GM21528 (cell line): ENCODE measurements at regions not wholly inside any gene's neighbourhood (a gene's known extent, or its start where the extent isn't known, plus 50 kb on each side); places are given as distances from the start of the nearest gene placed in this dataset.

Source experiments
- ATAC-seq: cut with Tn5 transposase; IDR thresholded peaks from one replicate; pipeline ENCODE4 v1.9.1; 2021; ENCODE audit warnings: mild to moderate bottlenecking, moderate library complexity; ENCODE audit not compliant: unreplicated experiment, low FRiP score

DNA sequence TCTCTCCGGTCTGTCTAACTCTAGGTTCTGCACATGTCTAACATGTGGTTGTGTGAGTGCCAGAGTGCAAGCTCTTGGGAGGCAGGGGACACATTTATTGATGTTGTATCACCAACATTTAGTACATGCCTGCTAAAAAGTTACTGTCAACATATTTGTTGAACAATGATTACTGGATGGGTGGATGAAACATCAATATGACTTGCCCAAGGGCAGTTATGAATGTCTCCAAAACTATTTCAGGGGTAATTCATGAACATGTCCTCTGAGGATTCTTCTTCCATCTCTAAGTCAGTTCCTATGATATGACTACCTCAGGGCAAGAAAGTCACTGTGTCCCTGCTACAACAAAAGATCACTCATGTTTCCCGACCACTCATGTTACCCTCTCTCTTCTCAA, 91.3 kb upstream of the STEAP1B start:
- no peak for ATAC-seq

DNA sequence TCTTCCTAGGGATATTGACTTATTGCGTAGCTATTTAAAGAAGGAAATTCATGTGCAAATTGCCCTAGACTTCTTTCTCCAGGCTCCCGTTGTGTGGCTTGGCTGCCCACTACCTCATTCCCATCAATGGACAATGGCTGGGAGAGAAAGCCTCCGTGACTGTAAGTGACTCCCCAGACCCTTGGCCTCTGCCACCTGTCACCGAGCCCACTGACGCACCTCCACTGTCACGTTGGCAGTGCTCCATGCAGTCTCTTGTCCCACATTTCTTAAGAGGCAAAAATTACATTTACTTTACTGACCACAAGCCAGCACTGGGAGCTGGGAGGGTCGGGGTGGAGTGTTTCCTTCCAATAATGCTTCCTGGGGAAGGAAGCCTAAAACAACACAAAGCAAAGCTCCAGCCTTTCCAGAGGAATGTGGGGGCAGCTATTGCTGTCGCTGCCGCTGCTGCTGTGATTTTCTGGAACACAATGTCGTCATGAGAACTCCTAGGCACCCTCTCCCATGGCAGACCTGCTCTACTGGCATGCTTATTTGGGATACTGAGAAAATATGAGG, 89.7 kb upstream of the STEAP1B start:
- ATAC-seq: no peak

DNA sequence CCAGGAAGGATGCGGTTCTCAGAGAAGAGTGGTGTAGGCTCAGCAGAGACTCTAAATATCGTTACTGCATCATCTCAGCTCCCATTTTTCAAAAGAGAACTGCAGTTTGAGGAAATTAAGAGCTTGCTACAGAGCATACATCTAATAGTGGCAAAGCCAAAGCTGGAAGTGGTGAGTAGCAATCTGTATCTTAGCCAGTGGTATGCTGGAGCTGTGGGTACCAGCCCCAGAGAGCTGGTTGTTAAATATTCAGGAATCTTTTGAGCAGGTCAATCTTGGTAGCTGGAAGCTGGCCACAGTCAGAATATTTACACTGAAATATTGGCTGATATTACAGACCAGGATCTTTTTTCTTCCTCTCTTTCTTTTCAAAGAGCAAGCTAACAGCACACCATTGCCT, 88.4 kb upstream of the STEAP1B start:
- ATAC-seq: no peak

DNA sequence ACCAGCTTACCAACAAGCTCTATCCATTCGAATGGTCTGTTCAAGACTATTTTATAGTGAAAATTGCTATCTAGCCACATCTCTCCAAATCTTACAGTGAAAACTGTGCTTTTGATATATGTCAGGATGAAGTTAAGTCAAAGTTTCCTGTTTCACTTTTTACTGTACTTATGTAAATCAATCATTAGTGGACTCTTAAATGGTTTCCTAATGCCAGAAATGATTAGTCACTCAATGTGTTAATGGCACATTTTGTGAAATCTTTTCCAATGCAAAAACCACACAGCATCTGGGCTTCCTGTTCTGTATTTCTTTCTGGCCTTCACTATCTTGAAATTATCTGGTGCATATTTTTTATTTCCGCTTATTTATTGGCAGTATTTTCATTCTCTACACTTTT, 87.3 kb upstream of the STEAP1B start:
- ATAC-seq: no peak

DNA sequence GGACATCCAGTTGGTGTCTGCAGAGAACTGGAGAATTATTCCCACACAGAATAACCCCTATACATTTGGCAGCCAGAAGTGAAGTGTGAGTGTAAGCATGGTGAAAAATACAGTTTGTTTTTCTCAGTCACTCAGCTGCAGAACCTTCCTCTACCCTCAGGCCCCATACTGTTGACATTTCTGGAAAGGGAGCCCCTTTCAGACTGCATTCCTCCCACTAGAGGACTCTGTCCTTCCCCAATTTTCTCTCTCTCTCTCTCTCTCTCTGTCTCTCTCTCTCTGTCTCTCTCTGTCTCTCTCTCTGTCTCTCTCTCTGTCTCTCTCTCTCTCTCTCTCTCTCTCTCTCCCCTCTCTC, 86.8 kb upstream of the STEAP1B start:
- ATAC-seq: no peak

DNA sequence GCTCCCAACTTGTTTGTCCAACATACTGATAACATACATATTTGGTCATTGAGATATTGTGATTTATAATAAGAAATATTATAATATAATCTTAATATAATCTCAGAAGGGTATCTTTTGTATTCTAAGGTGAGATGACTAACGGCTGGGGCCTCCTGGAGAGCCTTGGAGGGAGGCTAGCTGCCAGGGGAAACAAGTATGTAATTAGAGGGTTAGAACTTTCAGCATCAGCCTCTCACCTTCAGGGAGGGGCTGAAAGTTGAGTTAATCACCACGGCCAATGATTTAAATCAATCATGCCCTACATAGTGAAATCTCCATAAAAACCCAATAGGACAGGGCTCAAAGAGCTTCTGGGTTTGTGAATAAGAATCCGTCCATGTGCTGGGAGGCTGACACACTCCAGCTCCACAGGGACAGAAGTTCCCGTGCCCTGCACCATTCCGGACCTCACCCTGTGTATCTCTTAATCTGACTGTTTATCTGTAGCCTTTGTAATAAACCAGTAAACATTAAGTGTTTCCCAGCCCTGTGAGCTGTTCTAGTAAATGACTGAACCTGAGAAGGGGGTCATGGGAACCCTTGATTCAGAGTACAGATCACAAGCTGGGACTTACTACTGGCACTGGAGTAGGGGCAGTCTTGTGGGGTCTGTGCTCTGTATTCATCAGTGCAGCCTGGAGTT, 86.3 kb upstream of the STEAP1B start:
- ATAC-seq: no peak

DNA sequence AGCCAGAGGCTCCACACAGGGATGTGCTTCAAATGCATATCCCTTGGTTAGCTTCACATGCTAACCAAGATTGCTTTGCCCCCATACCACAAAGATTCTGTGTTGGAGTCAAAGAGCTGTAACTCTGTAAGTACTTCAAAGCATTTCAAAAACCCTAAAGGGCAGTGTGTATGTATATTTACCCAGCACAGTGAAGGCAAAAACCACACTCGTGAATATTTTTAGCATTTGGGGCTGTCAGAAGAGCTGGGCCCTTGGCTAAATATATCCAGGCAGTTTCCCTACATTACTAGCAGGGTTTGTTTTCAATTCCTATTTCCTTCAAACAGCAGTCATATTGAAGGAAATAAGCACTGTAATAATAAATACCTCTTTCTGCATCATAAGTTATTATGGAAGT, 84.2 kb upstream of the STEAP1B start:
- no peak for ATAC-seq

DNA sequence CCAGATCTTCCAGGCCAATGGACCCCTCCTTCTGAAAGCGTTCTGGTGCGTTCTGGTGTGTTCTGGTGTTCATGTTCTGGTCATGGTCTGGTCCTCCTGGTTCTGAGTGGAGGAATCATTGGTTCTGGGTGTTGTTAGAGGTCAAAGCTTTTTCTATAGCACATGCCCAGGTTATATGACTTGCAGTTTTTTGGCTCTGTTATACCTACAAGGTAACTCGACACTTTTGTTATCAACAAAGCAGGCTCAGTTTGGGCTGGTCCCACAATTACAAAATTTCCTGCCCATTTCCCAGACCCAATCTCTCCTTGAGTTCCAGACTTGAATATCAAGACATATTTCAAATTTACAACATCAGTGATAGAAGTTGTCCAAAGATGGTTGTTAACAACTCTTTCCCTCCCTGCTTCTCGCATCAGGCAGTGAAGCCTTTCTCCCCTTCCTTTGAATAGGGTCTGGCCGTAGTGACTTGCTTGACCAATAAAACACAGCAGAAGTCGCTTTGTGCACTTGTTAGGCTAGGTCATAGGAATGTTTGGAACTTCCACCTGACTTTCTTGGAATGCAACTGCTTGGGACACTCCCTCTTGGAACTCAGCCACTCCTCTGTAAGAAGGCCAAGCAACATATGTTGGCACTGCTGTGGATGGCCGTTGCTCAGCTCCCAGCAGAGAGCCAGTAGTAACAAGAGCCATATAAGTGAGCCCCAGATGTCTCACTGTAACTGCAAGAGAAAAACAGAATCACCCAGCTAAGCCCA, 83.1 kb upstream of the STEAP1B start:
- ATAC-seq: no peak

DNA sequence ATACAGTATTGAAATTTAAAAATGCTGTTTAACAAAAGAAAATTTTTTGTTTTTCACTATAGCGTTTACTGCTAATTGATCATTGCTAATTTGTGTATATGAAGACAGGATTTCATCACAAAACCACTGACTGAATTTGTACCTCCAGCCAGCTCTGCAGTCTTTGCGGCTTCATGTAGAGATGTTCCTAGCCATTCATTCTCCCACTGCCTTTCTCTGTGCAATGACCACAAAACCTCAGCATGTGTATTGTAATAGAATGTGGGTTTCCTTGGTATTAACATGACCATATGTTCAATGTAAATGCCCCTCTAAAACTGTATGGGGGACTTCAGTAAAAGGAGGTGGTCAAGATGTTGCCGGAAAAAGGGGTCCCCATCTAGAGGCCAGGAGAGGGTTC, 81.1 kb upstream of the STEAP1B start:
- no peak for ATAC-seq

DNA sequence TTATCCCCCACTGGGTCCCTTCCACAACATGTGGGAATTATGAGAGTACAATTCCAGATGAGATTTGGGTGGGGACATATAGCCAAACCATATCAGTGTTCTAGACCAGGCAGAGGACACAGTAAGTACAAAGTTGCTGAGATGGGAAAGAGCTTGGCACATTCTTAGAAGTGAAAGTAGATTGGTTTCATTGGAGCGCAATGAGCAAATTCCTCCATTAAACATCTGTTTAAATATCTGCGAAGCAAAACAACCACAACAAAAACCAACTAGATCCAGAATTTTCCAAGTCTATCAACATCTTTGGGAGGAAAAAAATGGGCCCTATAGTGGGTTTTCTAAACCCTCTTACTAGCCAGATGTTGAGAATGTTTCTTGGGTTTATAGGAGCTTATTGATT, 80.0 kb upstream of the STEAP1B start:
- ATAC-seq: no peak

DNA sequence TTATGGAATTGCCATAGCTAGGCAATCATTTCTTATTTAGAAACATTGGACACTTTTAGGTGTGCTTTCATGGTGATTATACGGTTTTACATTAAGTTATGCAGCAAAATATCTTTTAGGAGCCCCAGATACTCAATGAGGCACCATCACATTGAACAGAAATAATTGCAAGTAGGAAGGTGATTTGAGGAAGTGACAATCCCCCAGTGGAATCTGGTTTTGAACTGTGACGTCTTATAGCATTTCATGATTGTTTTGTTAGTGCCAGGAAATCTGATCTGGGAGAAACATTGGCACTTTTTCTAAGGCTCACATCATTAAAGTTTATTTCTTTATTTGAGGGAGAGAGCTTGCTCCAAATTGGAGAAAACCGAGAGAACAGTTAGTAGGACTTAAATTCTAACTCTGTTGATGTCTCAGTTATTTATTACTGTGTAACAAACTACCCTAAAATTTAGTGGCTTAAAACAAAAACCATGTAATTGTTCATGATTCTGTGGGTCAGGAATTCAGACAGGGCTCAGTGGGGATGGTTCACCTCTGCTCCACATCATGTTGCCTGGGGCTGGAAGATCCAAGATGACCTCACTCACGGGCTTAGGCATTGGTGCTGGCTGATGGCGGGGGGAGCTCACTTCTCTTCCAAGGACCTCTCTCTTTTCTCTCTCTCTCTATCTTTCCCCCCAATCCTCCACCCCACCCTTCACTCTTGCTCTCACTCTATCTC, 78.2 kb upstream of the STEAP1B start:
- ATAC-seq: no peak

DNA sequence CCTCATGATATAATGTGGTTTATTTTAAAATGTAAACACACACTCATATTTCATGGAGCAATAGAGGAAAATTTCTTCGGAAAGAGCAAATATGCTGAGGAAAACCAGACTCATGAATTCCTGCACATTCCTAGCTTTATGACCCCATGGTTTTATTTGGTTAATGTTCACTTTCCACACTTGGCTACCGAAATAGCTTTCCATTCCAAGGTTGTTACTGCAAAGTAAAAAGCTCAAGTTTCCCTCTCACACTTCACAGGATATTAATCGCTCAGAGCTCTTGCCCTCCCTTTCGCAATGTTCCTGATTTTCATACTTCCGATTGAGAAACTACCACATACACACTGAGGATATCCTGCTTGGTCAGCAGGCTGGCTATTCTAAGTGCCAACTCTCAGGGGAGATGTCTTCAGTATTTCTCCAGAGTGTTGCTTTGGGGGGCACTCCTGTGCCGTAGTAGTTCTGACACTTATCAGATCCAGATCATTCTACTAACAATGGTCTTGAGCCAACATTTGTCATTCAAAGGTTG, 77.5 kb upstream of the STEAP1B start:
- ATAC-seq: no peak

DNA sequence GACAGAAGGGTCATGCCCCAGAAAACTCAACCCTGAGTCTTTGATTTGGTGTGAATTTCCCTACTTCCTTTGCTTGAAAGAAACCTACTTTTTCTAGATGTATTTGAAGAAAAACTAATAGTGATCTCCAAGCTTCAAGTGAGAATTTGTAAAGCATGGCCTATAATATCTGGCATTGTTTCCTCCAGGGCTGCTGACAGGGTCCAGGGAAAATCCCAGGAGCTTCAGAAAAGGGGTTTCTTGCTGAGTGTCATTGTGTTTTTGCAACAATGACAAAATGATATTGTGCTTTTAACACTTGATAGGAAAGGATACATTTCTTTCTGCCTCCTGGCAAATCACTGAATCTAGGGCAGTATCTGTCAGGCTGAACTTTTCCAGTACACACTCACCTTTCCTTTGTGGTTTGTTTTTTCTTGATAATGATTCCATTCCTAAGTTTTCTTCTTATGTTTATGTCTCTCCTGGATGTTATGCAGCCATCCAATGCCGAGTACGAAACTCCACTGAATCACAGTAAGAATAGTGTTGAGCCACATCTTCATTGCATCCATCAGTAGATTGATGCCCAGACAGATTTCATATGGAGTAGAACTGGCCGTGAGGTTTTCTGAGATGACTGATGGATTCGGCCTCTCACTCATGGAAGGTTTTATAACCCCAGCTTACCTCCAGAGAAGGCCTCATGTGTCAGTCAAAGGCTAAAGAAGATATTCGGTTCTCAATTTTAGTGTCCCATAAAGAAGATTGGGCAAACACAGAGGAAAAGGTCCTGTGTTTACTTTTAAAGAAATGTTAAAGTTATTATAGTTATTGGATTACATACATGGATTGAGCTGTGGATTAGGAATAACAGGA, 76.9 kb upstream of the STEAP1B start:
- ATAC-seq: no peak

DNA sequence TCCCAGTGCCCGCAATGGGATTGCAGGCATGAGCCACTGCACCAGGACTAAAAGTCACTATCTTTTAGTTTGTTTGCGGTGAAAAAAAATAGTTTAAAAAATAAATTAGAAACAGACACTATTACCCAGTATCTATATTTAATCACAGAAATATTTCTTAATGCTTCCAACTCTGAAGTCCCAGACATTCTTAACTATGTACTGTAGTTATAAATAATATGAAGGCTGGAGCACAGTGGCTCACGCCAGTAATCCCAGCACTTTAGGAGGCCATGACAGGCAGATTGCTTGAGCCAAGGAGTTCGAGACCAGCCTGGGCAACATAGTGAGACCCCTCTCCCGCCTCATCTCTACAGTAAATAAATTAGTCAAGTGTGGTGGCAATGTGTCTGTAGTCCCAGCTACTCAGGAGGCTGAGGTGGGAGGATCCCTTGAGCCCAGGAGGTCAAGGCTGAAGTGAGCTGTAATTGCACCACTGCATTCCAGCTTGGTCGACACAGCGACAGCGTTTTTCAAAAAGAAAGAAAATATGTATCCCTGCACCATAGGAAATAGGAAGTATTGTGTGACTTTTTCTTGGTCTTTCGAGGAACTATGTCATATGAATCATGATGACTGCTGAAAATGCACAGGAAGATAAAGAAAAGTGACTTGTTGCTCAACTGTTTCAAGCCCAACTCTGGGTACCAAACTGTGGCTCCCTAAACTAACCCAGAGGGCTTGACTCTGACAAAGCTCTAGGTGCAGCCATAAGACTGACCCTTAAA, 74.9 kb upstream of the STEAP1B start:
- ATAC-seq: no peak

DNA sequence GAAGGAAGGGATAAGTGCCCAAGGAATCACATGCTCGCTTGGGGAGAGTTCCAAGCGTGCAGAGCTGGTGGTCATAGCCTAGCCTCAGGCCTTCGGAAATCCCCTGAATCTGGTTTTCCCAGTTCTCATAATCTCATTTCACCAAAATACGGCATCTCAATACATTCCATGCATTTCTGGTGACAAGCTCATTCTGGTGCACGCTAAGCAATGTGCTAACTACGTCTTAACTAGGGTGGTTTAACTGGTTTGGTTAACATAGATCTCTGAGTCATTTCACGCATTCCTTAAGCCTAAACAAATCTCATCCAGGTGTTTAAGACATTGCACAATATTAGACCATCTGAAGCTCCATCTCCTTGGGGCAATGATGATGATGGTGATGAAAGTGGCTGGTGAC, 72.9 kb upstream of the STEAP1B start:
- no peak for ATAC-seq

DNA sequence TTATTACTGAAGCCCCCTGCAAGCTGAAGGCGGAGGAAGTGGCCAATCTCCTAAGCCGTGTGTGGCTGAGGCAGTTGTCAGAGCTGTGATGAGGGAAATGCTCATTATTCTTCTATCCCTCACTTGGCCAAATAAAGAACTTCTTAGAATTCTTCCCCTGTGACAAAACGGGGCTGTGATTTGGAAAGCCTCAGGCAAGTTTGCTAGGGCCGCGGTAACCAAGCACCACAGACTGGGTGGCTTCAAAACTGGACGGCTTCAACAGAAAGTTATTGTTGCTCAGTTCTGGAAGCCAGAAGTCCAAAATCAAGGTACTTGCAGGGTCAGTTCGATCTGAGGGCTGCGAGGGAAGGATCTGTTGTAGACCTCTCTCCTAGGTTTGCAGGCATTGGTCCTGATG, 72.3 kb upstream of the STEAP1B start:
- no peak for ATAC-seq

DNA sequence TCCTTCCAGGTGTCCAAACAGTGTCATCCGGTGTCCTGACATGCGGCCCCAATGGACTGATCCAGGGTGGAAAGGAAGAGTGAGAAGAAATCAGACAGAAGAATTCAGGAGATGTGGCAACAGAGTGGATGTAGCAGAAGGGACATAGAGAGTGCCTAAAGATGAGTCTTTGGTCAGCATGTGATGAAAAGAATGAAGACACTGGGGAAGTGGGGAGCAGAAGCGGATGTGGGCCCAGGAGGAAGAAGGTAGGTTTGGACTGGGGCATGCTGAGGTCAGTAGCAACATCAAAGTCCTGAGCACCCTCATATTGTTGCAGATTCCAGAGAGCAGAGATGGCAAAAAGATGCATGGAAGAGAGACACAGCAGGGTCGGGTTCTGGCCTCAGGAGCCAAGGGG, 71.8 kb upstream of the STEAP1B start:
- ATAC-seq: no peak

DNA sequence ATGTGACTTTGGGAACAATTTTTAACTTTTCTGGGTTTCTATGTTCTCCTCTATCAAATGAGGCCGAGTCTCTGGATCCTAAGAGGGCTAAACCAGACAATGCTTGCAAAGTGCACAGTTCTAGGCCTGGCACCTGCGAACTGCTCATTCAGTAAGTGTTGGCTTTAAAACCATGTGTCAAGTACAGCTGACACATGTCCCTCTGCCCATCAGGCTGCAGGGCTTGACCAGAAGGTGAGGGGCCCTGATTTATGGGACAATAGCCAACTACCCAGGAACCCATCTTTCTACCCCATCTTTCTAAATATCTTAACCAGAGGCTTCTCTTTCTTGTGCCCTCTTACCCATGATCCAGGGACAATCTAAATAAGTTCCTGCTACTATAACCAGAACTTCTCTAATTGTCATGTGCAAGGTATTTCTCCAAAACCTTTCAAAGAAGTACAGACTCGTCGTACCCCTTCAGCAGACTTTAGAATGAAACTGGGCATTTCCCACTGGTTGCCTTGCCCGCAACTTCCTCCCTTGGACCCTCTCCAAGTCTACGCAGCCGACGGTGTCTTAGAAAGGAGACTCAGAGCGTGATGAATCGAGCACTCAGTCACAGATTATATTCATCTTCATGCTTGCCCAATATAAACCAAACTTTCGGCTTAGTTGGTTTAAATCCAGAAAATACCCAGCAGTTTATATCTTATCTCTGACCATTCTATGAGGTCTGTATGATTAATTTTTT, 69.8 kb upstream of the STEAP1B start:
- ATAC-seq: no peak

DNA sequence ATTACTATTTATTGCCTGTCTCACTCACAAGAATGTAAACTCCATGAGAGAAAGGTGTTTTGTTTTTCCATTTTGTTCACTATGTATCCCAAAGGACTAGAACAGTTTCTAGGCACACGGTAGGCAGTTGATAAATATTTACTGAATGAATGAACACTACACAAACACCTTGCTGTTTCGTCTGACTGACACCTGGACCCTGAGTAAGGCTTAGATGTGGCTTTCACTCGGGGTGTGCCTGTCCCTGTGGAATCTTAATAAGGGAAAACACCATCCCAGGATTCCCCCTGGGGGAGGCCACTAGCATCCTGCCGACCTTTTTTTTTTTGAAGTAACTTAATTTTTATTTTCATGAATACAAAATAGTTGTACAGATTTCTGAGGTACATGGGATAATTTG, 66.6 kb upstream of the STEAP1B start:
- no peak for ATAC-seq
